ENCODE measurements at regions not wholly inside any gene's neighbourhood (a gene's known extent, or its start where the extent isn't known, plus 50 kb on each side); places are given as distances from the start of the nearest gene placed in this dataset.

DNA sequence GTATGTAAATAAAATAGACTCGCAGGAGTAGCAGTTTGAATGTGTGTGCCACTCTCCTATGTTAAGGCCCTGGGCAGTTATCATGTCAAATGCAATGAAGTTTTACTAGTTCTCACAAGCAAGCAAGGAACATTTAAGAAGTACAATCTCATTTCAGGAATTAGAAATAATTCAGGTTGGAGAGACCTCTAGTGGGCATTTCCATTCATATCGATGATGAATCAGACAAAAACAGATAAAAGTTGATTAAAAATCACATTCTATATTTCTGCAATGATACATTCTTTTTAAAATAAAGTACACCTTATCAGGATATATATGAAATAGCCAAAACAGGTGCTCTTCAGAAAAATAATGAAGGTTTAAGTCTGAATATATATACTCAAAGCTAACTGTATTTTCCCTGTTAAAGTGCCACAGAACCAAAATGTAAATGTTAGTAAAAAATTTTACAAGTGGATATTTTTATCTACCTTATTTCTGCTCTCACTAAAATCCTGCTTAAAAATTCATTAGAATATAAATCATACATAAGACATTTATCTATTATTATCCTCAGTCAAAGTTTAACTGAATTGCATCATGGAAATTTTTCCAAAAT is 492.4 kb upstream of the FRG2C start:
- no peak for TF ChIP-seq ZFP30 (CRISPR knock-in tag; IDR thresholded peaks at IDR 0.05)
- no peak for TF ChIP-seq BACH2 (CRISPR knock-in tag; IDR thresholded peaks at IDR 0.05; ENCODE audit: borderline replicate concordance)
- TF ChIP-seq TCF4 (CRISPR knock-in tag; IDR thresholded peaks at IDR 0.05; ENCODE audit: borderline replicate concordance), result no peak
- TF ChIP-seq, protein P1, sequence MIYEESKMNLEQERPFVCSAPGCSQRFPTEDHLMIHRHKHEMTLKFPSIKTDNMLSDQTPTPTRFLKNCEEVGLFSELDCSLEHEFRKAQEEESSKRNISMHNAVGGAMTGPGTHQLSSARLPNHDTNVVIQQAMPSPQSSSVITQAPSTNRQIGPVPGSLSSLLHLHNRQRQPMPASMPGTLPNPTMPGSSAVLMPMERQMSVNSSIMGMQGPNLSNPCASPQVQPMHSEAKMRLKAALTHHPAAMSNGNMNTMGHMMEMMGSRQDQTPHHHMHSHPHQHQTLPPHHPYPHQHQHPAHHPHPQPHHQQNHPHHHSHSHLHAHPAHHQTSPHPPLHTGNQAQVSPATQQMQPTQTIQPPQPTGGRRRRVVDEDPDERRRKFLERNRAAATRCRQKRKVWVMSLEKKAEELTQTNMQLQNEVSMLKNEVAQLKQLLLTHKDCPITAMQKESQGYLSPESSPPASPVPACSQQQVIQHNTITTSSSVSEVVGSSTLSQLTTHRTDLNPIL (CRISPR knock-in tag; IDR thresholded peaks at IDR 0.05; ENCODE audit: low read depth), result no peak
- TF ChIP-seq, protein P2, sequence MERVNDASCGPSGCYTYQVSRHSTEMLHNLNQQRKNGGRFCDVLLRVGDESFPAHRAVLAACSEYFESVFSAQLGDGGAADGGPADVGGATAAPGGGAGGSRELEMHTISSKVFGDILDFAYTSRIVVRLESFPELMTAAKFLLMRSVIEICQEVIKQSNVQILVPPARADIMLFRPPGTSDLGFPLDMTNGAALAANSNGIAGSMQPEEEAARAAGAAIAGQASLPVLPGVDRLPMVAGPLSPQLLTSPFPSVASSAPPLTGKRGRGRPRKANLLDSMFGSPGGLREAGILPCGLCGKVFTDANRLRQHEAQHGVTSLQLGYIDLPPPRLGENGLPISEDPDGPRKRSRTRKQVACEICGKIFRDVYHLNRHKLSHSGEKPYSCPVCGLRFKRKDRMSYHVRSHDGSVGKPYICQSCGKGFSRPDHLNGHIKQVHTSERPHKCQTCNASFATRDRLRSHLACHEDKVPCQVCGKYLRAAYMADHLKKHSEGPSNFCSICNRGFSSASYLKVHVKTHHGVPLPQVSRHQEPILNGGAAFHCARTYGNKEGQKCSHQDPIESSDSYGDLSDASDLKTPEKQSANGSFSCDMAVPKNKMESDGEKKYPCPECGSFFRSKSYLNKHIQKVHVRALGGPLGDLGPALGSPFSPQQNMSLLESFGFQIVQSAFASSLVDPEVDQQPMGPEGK (CRISPR knock-in tag; IDR thresholded peaks at IDR 0.05; ENCODE audit: borderline replicate concordance), result no peak
- TF ChIP-seq, protein P3, sequence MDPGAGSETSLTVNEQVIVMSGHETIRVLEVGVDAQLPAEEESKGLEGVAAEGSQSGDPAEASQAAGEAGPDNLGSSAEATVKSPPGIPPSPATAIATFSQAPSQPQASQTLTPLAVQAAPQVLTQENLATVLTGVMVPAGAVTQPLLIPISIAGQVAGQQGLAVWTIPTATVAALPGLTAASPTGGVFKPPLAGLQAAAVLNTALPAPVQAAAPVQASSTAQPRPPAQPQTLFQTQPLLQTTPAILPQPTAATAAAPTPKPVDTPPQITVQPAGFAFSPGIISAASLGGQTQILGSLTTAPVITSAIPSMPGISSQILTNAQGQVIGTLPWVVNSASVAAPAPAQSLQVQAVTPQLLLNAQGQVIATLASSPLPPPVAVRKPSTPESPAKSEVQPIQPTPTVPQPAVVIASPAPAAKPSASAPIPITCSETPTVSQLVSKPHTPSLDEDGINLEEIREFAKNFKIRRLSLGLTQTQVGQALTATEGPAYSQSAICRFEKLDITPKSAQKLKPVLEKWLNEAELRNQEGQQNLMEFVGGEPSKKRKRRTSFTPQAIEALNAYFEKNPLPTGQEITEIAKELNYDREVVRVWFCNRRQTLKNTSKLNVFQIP (CRISPR knock-in tag; IDR thresholded peaks at IDR 0.05; ENCODE audit: borderline replicate concordance, low read depth), result no peak
- no peak for TF ChIP-seq TOX (CRISPR knock-in tag; IDR thresholded peaks at IDR 0.05; ENCODE audit: borderline replicate concordance)
- no peak for TF ChIP-seq ARNTL (CRISPR knock-in tag; IDR thresholded peaks at IDR 0.05; ENCODE audit: borderline replicate concordance, low read depth)
- TF ChIP-seq, protein P4, sequence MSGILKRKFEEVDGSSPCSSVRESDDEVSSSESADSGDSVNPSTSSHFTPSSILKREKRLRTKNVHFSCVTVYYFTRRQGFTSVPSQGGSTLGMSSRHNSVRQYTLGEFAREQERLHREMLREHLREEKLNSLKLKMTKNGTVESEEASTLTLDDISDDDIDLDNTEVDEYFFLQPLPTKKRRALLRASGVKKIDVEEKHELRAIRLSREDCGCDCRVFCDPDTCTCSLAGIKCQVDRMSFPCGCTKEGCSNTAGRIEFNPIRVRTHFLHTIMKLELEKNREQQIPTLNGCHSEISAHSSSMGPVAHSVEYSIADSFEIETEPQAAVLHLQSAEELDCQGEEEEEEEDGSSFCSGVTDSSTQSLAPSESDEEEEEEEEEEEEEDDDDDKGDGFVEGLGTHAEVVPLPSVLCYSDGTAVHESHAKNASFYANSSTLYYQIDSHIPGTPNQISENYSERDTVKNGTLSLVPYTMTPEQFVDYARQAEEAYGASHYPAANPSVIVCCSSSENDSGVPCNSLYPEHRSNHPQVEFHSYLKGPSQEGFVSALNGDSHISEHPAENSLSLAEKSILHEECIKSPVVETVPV (CRISPR knock-in tag; IDR thresholded peaks at IDR 0.05), result no peak
- no peak for TF ChIP-seq PPARA (CRISPR knock-in tag; IDR thresholded peaks at IDR 0.05; ENCODE audit: borderline replicate concordance)
- no peak for TF ChIP-seq RARB (CRISPR knock-in tag; IDR thresholded peaks at IDR 0.05)
- TF ChIP-seq GLIS3 (CRISPR knock-in tag; IDR thresholded peaks at IDR 0.05), result no peak
- no peak for TF ChIP-seq SNAI2 (CRISPR knock-in tag; IDR thresholded peaks at IDR 0.05)
- TF ChIP-seq ZFP3 (CRISPR knock-in tag; IDR thresholded peaks at IDR 0.05), result no peak

Measured in SK-N-SH treated with all-trans-retinoic acid at 6 μM for 48 hours (cell line).